Vagina (tissue), 2 donors: ENCODE measurements at regions not wholly inside any gene's neighbourhood (a gene's known extent, or its start where the extent isn't known, plus 50 kb on each side); places are given as distances from the start of the nearest gene placed in this dataset.

Experiments
- DNase-seq, 2 donors: peaks; one replicate each; pipeline ENCODE4 v3.0.0-alpha.2; 2017; ENCODE audit errors: extremely low spot score in 2 of 2
- H3K27ac ChIP-seq: fragments of 200-600 bp; sonication (generic); one replicate; pipeline ENCODE4 v1.5.1; 2019
- H3K27me3 ChIP-seq: fragments of 200-600 bp; sonication (generic); one replicate; pipeline ENCODE4 v1.5.1; 2019
- H3K36me3 ChIP-seq, 2 donors: fragments of 200-600 bp; sonication (generic); one replicate each; pipeline ENCODE4 v1.5.1; 2017 to 2019
- H3K4me1 ChIP-seq: fragments of 200-600 bp; sonication (generic); one replicate; pipeline ENCODE4 v1.5.1; 2019
- H3K4me3 ChIP-seq, 2 donors: fragments of 200-600 bp; sonication (generic); 1 replicate in 1 of 2; 2 replicates in 1 of 2; pipeline ENCODE4 v1.5.1; 2016 to 2019
- H3K9me3 ChIP-seq: fragments of 200-600 bp; sonication (generic); one replicate; pipeline ENCODE4 v1.5.1; 2019
- POLR2A ChIP-seq, 2 donors: fragments of 450-650 bp; IDR thresholded peaks; one replicate each; pipeline ENCODE4 v1.6.1; 2017; ENCODE audit warnings: antibody characterized with exemption in 2 of 2, mild to moderate bottlenecking in 2 of 2, moderate library complexity in 2 of 2
- POLR2AphosphoS5 ChIP-seq, 2 donors: sonication (generic); formaldehyde crosslinking; IDR thresholded peaks; one replicate each; pipeline ENCODE4 v1.9.0; 2017; ENCODE audit warnings: antibody characterized with exemption in 2 of 2, mild to moderate bottlenecking in 2 of 2, low read depth in 1 of 2; ENCODE audit not compliant: insufficient read depth in 1 of 2
- intact Hi-C: fragments of 100-400 bp; cut with DNase I; formaldehyde crosslinking; loops from one replicate; pipeline ENCODE4 v1.15.1; 2023
- TF ChIP-seq, protein P1 (sequence below), 3 experiments: fragments of 450-650 bp in 2 of 3; fragments of 200-600 bp in 1 of 3; sonication (generic) in 1 of 3; IDR thresholded peaks; one replicate each; pipeline ENCODE4 v1.5.1; 2017 to 2019; ENCODE audit warnings: antibody characterized with exemption in 3 of 3, mild to moderate bottlenecking in 2 of 3, moderate library complexity in 2 of 3

DNA sequence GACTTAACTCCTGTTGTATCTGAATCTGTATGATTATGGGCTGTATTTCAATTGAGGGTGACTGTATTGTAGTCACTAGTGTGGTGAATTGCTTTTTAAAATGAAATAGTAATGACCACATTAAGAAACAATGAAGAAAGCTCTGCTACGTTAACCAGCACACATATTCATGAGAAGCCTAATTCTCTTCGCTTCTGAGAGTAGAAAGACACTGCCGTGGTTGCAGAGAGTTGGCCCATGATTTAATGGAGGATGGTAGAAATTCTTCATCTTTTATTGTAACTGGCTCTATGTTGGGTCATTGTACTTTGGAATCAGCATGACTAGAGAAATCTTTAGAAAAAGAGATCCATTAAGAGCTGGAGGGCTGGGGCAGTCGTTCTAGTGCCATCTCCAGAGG, 451.5 kb downstream of the PCDH17 start:
- intact Hi-C loops = no loop called here
- no peak for DNase-seq
- H3K36me3 ChIP-seq = no peaks in the 10 kb centered on the region
- no peaks in the 10 kb centered on the region for H3K27me3 ChIP-seq
- no peaks in the 10 kb centered on the region for H3K4me1 ChIP-seq
- TF ChIP-seq POLR2A (IDR thresholded peaks at IDR 0.05) (no peak), POLR2AphosphoS5 (IDR thresholded peaks at IDR 0.05; ENCODE audit: insufficient read depth in 1 of 2, low read depth in 1 of 2) (no peak)
- TF ChIP-seq, protein P1, sequence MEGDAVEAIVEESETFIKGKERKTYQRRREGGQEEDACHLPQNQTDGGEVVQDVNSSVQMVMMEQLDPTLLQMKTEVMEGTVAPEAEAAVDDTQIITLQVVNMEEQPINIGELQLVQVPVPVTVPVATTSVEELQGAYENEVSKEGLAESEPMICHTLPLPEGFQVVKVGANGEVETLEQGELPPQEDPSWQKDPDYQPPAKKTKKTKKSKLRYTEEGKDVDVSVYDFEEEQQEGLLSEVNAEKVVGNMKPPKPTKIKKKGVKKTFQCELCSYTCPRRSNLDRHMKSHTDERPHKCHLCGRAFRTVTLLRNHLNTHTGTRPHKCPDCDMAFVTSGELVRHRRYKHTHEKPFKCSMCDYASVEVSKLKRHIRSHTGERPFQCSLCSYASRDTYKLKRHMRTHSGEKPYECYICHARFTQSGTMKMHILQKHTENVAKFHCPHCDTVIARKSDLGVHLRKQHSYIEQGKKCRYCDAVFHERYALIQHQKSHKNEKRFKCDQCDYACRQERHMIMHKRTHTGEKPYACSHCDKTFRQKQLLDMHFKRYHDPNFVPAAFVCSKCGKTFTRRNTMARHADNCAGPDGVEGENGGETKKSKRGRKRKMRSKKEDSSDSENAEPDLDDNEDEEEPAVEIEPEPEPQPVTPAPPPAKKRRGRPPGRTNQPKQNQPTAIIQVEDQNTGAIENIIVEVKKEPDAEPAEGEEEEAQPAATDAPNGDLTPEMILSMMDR (IDR thresholded peaks at IDR 0.05) = no peak
- H3K4me3 ChIP-seq = no peak overlapping the region
- no peaks in the 10 kb centered on the region for H3K9me3 ChIP-seq
- H3K27ac ChIP-seq = no peak overlapping the region

GRCh38 chr13:58085274-58085673, 453.7 kb downstream of the PCDH17 start:
- H3K4me1 ChIP-seq = no peaks in the 10 kb centered on the region
- H3K27ac ChIP-seq = no peak overlapping the region
- no peaks in the 10 kb centered on the region for H3K27me3 ChIP-seq
- intact Hi-C loops = no loop called here
- H3K36me3 ChIP-seq = no peaks in the 10 kb centered on the region
- no peak for DNase-seq
- no peak for TF ChIP-seq POLR2A (IDR thresholded peaks at IDR 0.05)
- TF ChIP-seq, protein P1 (IDR thresholded peaks at IDR 0.05) = no peak
- no peak for TF ChIP-seq POLR2AphosphoS5 (IDR thresholded peaks at IDR 0.05; ENCODE audit: insufficient read depth in 1 of 2, low read depth in 1 of 2)
- H3K9me3 ChIP-seq = no peaks in the 10 kb centered on the region
- H3K4me3 ChIP-seq = no peak overlapping the region

GRCh38 chr13:58085819-58086218, 454.3 kb downstream of the PCDH17 start:
- Histone ChIP-seq H3K4me3 (no peak overlapping the region), H3K4me1 (no peaks in the 10 kb centered on the region), H3K36me3 (no peaks in the 10 kb centered on the region), H3K27me3 (no peaks in the 10 kb centered on the region), H3K9me3 (no peaks in the 10 kb centered on the region), H3K27ac (no peak overlapping the region)
- TF ChIP-seq POLR2AphosphoS5 (IDR thresholded peaks at IDR 0.05; ENCODE audit: insufficient read depth in 1 of 2, low read depth in 1 of 2) (no peak), POLR2A (IDR thresholded peaks at IDR 0.05) (no peak)
- TF ChIP-seq, protein P1 (IDR thresholded peaks at IDR 0.05) = no peak
- intact Hi-C loops = no loop called here
- DNase-seq = no peak

DNA sequence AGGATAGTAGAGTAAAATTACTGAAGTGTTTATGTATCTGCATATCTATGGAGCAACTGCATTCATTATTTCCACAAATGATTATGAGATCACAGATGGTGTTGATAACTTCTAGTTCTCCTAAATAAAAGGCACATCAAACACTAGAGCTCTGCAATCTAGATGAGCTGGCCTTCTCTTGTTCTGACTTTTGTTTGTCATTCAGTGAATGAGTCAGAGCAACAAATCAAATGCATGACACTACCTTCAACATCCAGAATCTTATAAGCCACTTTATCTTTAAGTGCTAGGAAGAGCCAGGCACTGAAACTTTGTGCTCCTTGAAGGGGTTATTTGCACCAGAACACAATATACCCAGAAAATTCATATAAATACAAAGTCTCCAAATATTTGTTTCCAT, 456.0 kb downstream of the PCDH17 start:
- no peak overlapping the region for H3K27ac ChIP-seq
- no peaks in the 10 kb centered on the region for H3K4me1 ChIP-seq
- no peaks in the 10 kb centered on the region for H3K36me3 ChIP-seq
- DNase-seq = no peak
- TF ChIP-seq POLR2AphosphoS5 (IDR thresholded peaks at IDR 0.05; ENCODE audit: insufficient read depth in 1 of 2, low read depth in 1 of 2) = no peak
- TF ChIP-seq POLR2A (IDR thresholded peaks at IDR 0.05) = no peak
- TF ChIP-seq, protein P1 (IDR thresholded peaks at IDR 0.05) = no peak
- H3K4me3 ChIP-seq = no peak overlapping the region
- no peaks in the 10 kb centered on the region for H3K27me3 ChIP-seq
- H3K9me3 ChIP-seq = no peaks in the 10 kb centered on the region
- intact Hi-C loops = no loop called here

DNA sequence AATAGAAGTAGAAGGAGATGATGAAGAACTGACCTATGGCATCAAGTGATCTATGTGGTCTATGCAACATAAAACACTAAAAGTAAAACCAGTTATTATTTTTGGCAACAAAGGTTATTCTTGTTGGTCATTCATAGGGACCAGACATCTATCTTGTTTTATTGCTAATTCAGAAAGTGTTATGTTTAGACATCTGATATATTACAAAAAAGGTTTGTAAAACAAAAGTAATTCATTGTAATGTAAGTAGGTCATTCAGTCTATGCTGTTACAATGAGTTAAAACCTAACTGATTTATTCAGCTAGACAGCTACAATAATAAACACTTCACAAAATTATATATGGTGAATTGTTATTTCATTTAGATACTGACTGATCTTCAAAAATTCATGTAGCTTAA, 461.9 kb downstream of the PCDH17 start:
- no peak overlapping the region for H3K27ac ChIP-seq
- no peak for DNase-seq
- intact Hi-C loops = no loop called here
- TF ChIP-seq POLR2A (IDR thresholded peaks at IDR 0.05) = no peak
- TF ChIP-seq, protein P1 (IDR thresholded peaks at IDR 0.05) = no peak
- TF ChIP-seq POLR2AphosphoS5 (IDR thresholded peaks at IDR 0.05; ENCODE audit: insufficient read depth in 1 of 2, low read depth in 1 of 2) = no peak
- no peaks in the 10 kb centered on the region for H3K9me3 ChIP-seq
- no peaks in the 10 kb centered on the region for H3K36me3 ChIP-seq
- H3K4me1 ChIP-seq = no peaks in the 10 kb centered on the region
- H3K4me3 ChIP-seq = no peak overlapping the region
- no peaks in the 10 kb centered on the region for H3K27me3 ChIP-seq
